ENCODE measurements at regions not wholly inside any gene's neighbourhood (a gene's known extent, or its start where the extent isn't known, plus 50 kb on each side); places are given as distances from the start of the nearest gene placed in this dataset.

DNA sequence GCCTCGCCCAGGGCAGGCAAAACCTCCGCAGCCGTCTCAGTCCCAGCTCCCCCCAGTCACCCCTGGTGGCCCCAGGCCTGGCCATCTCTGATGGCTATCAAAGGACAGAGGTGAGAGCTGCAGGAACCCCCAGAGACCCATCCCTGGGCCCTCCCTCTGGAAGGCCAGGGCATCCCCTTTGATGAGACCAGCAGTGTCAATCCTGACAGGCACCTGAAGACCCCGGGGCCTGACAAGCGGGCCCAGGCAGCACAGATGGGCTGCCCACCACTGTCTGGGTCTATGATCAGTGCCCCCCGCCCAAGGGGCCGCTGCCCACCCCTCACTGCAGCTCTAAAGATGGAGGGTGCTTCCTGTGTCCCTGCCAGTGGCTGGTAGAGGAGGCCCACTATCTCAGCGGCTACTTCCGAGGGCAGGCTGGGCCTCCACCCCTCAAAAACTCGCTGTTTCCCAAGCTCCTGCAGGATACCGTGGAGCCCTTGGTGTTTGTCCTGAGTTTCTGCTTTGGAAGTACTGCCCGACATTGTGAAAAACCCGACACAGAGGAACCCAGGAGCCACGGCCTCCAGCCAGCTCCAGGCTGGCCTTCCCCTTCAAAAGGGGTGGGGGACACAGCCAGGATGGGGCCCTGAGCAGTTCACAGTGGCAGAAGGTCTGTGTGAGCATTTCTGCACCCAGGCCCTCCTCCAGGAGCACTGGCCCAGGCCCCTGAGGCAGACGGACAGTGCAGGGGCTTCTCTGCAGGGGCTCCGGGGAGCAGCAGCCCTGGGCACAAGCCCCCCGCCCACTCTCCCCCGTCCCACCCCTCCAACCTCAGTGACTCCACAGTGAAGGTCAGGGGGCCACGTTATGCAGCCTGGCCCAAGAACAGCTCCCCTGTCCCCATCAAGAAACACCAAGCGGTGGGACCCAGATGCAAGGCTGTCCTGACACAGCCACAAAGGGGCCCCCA is 99.2 kb downstream of the PDGFA start:
- POLR2A ChIA-PET: no interaction called here
- intact Hi-C loops (cut with micrococcal nuclease): no loop called here
- H3K36me3 Mint-ChIP-seq (ENCODE audit: insufficient read depth, unreplicated experiment): peaks cover 6% of the 10 kb centered on the region
- no peak overlapping the region for H3K4me3 Mint-ChIP-seq (ENCODE audit: unreplicated experiment)
- CTCF ChIA-PET: no interaction called here
- DNase-seq (ENCODE audit: unreplicated experiment): no peak
- no peak overlapping the region for H3K27ac Mint-ChIP-seq (ENCODE audit: low read depth, unreplicated experiment)
- TF ChIP-seq, protein P1, sequence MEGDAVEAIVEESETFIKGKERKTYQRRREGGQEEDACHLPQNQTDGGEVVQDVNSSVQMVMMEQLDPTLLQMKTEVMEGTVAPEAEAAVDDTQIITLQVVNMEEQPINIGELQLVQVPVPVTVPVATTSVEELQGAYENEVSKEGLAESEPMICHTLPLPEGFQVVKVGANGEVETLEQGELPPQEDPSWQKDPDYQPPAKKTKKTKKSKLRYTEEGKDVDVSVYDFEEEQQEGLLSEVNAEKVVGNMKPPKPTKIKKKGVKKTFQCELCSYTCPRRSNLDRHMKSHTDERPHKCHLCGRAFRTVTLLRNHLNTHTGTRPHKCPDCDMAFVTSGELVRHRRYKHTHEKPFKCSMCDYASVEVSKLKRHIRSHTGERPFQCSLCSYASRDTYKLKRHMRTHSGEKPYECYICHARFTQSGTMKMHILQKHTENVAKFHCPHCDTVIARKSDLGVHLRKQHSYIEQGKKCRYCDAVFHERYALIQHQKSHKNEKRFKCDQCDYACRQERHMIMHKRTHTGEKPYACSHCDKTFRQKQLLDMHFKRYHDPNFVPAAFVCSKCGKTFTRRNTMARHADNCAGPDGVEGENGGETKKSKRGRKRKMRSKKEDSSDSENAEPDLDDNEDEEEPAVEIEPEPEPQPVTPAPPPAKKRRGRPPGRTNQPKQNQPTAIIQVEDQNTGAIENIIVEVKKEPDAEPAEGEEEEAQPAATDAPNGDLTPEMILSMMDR (IDR thresholded peaks at IDR 0.05; ENCODE audit: unreplicated experiment): no peak
- no TSS peak for BruUV-seq (replicated peaks)
- H3K27me3 Mint-ChIP-seq (ENCODE audit: insufficient read depth, unreplicated experiment): peaks cover 5% of the 10 kb centered on the region
- H3K4me1 Mint-ChIP-seq (ENCODE audit: insufficient read depth, unreplicated experiment): no peaks in the 10 kb centered on the region
- H3K9me3 Mint-ChIP-seq (ENCODE audit: unreplicated experiment): no peaks in the 10 kb centered on the region

DNA sequence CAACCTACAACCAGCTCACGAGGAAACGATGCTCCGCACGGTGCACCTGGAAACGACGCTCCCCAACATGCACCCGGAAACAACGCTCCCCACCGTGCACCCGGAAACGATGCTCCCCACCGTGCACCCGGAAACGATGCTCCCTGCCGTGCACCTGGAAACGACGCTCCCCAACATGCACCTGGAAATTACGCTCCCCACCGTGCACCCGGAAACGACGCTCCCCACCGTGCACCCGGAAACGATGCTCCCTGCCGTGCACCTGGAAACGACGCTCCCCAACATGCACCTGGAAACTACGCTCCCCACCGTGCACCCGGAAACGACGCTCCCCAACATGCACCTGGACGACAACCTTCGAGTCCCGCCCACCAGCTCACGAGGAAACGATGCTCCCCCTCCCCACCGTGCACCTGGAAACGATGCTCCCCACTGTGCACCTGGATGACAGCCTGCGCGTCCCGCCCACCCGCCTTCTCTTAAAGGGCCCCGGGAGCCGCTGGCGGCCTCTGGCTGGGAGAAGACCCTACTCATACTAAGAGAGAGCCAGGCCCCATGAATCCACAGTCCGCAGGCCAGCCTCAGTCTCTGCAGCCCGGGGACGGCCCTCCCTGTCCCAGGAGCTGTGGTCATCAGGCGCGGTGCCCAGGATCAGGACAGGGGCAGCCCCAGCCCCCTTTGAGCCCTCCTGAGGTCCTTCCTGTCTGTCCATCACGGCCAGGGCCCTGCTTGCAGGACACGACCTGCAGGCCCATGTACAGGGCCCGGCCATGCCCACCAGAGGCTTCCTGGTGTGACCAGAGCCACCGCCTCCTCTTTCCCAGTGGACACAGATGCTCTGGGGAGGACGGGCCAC is 98.3 kb downstream of the PDGFA start:
- CTCF ChIA-PET: no interaction called here
- no TSS peak for BruUV-seq (replicated peaks)
- Mint-ChIP-seq H3K27ac (ENCODE audit: low read depth, unreplicated experiment) (no peak overlapping the region), H3K9me3 (ENCODE audit: unreplicated experiment) (no peaks in the 10 kb centered on the region), H3K36me3 (ENCODE audit: insufficient read depth, unreplicated experiment) (peaks cover 6% of the 10 kb centered on the region), H3K4me3 (ENCODE audit: unreplicated experiment) (no peak overlapping the region), H3K4me1 (ENCODE audit: insufficient read depth, unreplicated experiment) (no peaks in the 10 kb centered on the region), H3K27me3 (ENCODE audit: insufficient read depth, unreplicated experiment) (peaks cover 12% of the 10 kb centered on the region)
- TF ChIP-seq, protein P1 (IDR thresholded peaks at IDR 0.05; ENCODE audit: unreplicated experiment): no peak
- POLR2A ChIA-PET: interaction anchor here (0.6 kb wide), 1 partner anchor 348 kb away, joined by 4 read pairs; no protein-coding TSS in a partner anchor
- intact Hi-C loops (cut with micrococcal nuclease): no loop called here
- DNase-seq (ENCODE audit: unreplicated experiment): no peak

DNA sequence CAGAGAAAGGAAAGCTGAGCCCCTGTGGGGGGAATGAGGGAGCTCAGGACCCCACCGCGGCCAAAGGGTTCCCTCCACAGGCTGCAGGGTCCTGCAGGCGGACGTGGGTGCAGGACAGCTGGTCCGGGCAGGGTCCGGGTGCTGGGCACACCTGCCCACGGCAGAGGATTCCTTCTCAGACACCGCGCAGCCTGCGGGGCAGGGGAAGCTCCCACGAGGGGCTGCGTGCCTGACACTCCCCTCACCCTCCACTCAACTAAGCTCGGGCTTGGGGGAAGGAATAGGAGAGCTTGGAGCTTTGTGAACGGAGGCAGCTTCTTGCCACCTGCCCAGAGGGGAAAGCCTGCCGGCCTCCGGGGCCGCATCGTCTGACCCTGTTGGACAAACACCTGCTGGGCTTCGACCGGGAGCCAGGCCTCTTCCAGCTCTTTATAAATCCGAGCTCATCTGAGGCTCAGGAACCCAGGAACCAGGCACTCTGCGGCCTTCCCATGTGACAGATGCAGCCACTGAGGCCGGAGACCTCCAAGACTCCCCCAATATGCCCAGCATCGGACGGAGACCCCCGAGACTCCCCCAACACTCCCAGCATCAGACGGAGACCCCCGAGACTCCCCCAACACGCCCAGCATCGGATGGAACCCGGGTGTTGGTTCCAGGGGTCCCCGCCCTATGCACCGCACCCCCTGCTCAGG is 97.3 kb downstream of the PDGFA start:
- no peaks in the 10 kb centered on the region for H3K9me3 Mint-ChIP-seq (ENCODE audit: unreplicated experiment)
- DNase-seq (ENCODE audit: unreplicated experiment): no peak
- H3K27me3 Mint-ChIP-seq (ENCODE audit: insufficient read depth, unreplicated experiment): peaks cover 12% of the 10 kb centered on the region
- intact Hi-C loops (cut with micrococcal nuclease): no loop called here
- H3K4me1 Mint-ChIP-seq (ENCODE audit: insufficient read depth, unreplicated experiment): no peaks in the 10 kb centered on the region
- H3K27ac Mint-ChIP-seq (ENCODE audit: low read depth, unreplicated experiment): no peak overlapping the region
- ChIA-PET CTCF (interaction anchor here (0.6 kb wide), 2 partner anchors 9 to 82 kb away, joined by 3 read pairs; no protein-coding TSS in a partner anchor), POLR2A (interaction anchor here (0.6 kb wide), 1 partner anchor 347 kb away, joined by 4 read pairs; no protein-coding TSS in a partner anchor)
- TF ChIP-seq, protein P1 (IDR thresholded peaks at IDR 0.05; ENCODE audit: unreplicated experiment): no peak
- H3K4me3 Mint-ChIP-seq (ENCODE audit: unreplicated experiment): no peak overlapping the region
- BruUV-seq (replicated peaks): no TSS peak
- H3K36me3 Mint-ChIP-seq (ENCODE audit: insufficient read depth, unreplicated experiment): peaks cover 6% of the 10 kb centered on the region
